Stimulated activated naive CD8-positive, alpha-beta T cell treated with anti-CD3 and anti-CD28 coated beads, Interleukin-15, Interleukin-2, amounts not matched to agents 100 ng/mL and 50 ng/mL, for 24 hours (primary cell): ENCODE measurements at regions not wholly inside any gene's neighbourhood (a gene's known extent, or its start where the extent isn't known, plus 50 kb on each side); places are given as distances from the start of the nearest gene placed in this dataset.
A peak's percentile ranks its signal among the peaks of the same experiment; 100 is the strongest.
"Not testable (repeated sequence)": the region's sequence is repeated elsewhere in the genome, so short reads cannot be mapped to it uniquely, and the experiment has no call there.

Source experiments
- H3K27ac Mint-ChIP-seq: one replicate; pipeline ENCODE4 v1.8.0; 2021; ENCODE audit warnings: mild to moderate bottlenecking, mixed read lengths
- H3K27me3 Mint-ChIP-seq: one replicate; pipeline ENCODE4 v1.8.0; 2021; ENCODE audit warnings: mixed read lengths
- H3K36me3 Mint-ChIP-seq: one replicate; pipeline ENCODE4 v1.8.0; 2021; ENCODE audit warnings: low read depth, mixed read lengths
- H3K4me1 Mint-ChIP-seq: one replicate; pipeline ENCODE4 v1.8.0; 2021; ENCODE audit warnings: low read depth, mixed read lengths
- H3K4me3 Mint-ChIP-seq: one replicate; pipeline ENCODE4 v1.8.0; 2021; ENCODE audit warnings: mild to moderate bottlenecking, mixed read lengths
- H3K9me3 Mint-ChIP-seq: one replicate; pipeline ENCODE4 v1.8.0; 2021; ENCODE audit warnings: mixed read lengths

DNA sequence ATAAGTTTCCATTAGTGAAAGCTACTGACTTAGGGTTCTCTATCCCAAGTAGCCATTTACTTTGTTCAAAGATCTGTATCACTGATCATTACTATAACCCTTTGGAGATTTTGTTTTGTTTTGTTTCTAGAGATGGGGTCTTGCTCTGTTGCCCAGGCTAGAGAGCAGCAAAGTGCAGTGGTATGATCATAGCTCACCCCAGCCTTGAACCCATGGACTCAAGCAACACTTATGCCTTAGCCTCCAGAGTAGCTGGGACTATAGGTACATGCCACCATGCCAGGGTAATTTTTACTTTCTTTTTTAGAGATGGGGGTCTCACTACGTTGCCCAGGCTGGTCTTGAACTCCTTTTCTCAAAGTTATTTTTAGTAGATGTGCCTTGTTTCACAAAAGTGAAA, 154.7 kb downstream of the KCNJ2 start:
- no peak overlapping the region for H3K4me3 Mint-ChIP-seq
- peaks cover 3% of the 10 kb centered on the region for H3K9me3 Mint-ChIP-seq
- no peak overlapping the region for H3K27ac Mint-ChIP-seq
- peaks cover 4% of the 10 kb centered on the region for H3K27me3 Mint-ChIP-seq
- no peaks in the 10 kb centered on the region for H3K36me3 Mint-ChIP-seq
- no peaks in the 10 kb centered on the region for H3K4me1 Mint-ChIP-seq

- Mint-ChIP-seq H3K36me3 (no peaks in the 10 kb centered on the region), H3K9me3 (peaks cover 3% of the 10 kb centered on the region), H3K4me3 (no peak overlapping the region), H3K27me3 (no peaks in the 10 kb centered on the region), H3K27ac (no peak overlapping the region), H3K4me1 (no peaks in the 10 kb centered on the region)
Measured at GRCh38 chr17:70327279-70327678, 157.9 kb downstream of the KCNJ2 start.

DNA sequence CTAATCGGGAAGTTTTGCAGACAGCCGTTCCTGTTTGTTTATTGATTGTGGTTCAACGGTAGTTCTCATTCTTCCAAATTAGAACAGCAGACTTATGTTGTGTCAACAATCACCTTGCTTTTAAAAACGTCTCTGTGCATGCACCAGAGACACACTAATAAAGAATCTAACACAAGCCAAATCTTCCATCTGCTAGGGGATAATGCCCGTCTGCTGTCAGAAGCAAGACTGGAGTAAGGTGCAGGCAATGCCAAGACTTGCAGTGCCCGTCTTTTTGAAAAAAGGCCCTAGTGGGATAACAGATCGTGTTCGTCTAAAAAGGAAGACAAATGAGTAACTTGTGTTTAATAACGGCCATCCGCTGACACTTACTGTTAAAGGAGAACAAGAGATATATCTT, 158.4 kb downstream of the KCNJ2 start:
- Mint-ChIP-seq H3K4me3 (no peak overlapping the region), H3K27ac (no peak overlapping the region), H3K27me3 (no peaks in the 10 kb centered on the region), H3K9me3 (peaks cover 1% of the 10 kb centered on the region), H3K4me1 (no peaks in the 10 kb centered on the region), H3K36me3 (no peaks in the 10 kb centered on the region)

DNA sequence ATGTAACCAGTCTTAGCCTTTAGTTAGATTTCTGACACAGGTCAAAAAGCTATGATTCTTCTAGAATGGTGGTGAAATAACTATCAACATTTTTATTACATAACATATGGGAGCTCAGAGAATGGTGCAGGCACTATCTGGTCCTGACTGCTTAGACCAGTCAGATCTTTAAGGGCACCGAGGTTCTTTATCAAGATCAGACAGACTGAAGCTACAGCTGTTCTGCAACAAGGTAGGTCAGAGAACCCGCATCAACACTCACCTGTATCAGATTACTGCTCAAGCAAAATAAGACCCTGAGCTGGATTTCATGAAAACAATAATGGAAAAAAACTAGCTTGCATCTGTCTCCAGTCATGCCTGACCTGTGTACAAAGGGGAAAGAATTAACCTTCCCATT, 160.4 kb downstream of the KCNJ2 start:
- Mint-ChIP-seq H3K36me3 (no peaks in the 10 kb centered on the region), H3K4me1 (no peaks in the 10 kb centered on the region), H3K27me3 (no peaks in the 10 kb centered on the region), H3K27ac (no peak overlapping the region), H3K9me3 (peaks cover 5% of the 10 kb centered on the region), H3K4me3 (no peak overlapping the region)

- H3K9me3 Mint-ChIP-seq, H3K4me1 Mint-ChIP-seq, H3K4me3 Mint-ChIP-seq, H3K36me3 Mint-ChIP-seq, H3K27ac Mint-ChIP-seq, H3K27me3 Mint-ChIP-seq: not testable (repeated sequence)
Measured at GRCh38 chr17:70331066-70331465, 161.7 kb downstream of the KCNJ2 start.

DNA sequence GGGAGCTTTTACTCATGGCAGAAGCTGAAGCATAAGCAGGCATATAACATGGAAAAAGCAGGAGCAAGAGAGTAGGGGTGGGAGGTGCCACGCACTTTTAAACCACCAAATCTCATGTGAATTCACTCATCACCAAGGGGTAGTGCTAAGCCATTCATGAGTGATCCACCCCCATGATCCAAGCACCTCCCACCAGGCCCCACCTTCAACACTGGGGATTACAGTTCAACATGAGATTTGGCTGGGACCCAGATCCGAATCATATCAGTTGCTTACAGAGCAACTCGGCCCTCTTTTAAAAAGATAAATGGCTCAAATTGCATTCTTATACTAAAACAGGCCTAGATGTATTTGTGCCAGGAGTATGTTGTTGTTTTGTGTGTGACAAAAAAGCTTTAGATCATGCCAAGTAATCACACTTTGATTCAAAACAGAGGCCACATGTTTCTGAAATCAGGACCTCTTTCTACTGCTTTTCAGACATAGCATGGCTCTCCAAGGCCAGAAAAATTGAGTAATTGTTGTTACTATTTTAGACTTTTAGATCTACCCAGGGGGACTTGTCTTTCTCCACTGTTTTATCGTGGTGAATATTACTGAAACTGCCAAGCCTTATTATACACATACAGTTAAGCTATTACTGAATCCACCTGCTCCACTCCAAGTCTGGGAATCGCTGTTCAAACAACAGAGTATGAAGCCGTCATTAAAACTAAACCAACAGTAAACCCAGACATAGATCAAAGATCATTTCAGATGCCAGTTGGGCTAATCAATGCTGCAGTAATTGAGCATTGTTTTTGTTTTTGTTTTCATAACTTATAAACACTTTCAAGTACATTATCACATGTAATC, 163.3 kb downstream of the KCNJ2 start:
- Mint-ChIP-seq H3K9me3 (peaks cover 5% of the 10 kb centered on the region), H3K27ac (no peak overlapping the region), H3K27me3 (no peaks in the 10 kb centered on the region)

GRCh38 chr17:70336411-70336810, 167.1 kb downstream of the KCNJ2 start:
- no peaks in the 10 kb centered on the region for H3K27me3 Mint-ChIP-seq
- H3K4me3 Mint-ChIP-seq, result no peak overlapping the region
- peaks cover 5% of the 10 kb centered on the region for H3K9me3 Mint-ChIP-seq
- no peaks in the 10 kb centered on the region for H3K4me1 Mint-ChIP-seq
- H3K27ac Mint-ChIP-seq, result no peak overlapping the region
- H3K36me3 Mint-ChIP-seq, result no peaks in the 10 kb centered on the region

More for the DNA sequence above, 163.3 kb downstream of the KCNJ2 start:
- no peak overlapping the region for H3K4me3 Mint-ChIP-seq
- H3K36me3 Mint-ChIP-seq, result no peaks in the 10 kb centered on the region
- no peaks in the 10 kb centered on the region for H3K4me1 Mint-ChIP-seq

DNA sequence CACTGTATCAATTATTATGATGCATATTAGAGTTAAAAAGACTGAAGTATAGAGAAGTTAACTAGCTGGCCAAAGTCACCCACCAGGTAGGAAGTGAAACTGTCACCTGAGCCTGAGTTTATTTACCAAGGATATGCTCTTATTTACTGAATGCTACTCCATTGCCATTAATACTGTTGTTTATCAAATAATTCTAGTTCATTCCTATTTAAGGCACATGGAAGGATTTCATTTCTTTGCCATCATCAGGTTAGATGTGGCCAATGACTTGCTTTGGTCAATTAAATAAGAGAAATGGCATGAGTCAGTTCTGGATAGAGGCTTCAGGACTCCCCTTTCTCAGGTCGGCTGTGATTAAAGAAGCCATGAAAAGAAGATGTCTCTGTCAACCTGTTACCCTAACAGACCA, 169.6 kb downstream of the KCNJ2 start:
- no peaks in the 10 kb centered on the region for H3K36me3 Mint-ChIP-seq
- H3K27ac Mint-ChIP-seq, result no peak overlapping the region
- H3K4me3 Mint-ChIP-seq, result no peak overlapping the region
- no peaks in the 10 kb centered on the region for H3K27me3 Mint-ChIP-seq
- H3K4me1 Mint-ChIP-seq, result peaks cover 9% of the 10 kb centered on the region
- no peaks in the 10 kb centered on the region for H3K9me3 Mint-ChIP-seq

DNA sequence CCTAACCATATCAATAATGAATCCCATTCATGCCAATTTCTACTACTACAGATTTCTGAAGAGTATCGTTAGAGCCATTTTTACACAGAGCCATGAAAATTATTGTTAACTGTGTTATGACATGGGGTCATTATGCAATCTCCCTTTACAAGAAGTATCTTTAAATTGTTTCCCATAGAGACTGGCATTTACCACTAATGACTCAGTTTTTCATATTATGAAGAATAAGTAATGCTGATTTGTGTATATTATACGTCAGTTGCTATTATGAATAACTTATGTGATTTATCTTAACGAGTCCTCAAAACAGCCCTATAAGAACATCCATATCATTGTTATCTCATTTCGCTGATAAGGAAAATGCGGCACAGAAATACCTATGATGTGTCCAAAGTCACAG, 173.8 kb downstream of the KCNJ2 start:
- Mint-ChIP-seq H3K4me3 (no peak overlapping the region), H3K27me3 (no peaks in the 10 kb centered on the region), H3K36me3 (no peaks in the 10 kb centered on the region), H3K9me3 (no peaks in the 10 kb centered on the region), H3K4me1 (peaks cover 20% of the 10 kb centered on the region), H3K27ac (no peak overlapping the region)

DNA sequence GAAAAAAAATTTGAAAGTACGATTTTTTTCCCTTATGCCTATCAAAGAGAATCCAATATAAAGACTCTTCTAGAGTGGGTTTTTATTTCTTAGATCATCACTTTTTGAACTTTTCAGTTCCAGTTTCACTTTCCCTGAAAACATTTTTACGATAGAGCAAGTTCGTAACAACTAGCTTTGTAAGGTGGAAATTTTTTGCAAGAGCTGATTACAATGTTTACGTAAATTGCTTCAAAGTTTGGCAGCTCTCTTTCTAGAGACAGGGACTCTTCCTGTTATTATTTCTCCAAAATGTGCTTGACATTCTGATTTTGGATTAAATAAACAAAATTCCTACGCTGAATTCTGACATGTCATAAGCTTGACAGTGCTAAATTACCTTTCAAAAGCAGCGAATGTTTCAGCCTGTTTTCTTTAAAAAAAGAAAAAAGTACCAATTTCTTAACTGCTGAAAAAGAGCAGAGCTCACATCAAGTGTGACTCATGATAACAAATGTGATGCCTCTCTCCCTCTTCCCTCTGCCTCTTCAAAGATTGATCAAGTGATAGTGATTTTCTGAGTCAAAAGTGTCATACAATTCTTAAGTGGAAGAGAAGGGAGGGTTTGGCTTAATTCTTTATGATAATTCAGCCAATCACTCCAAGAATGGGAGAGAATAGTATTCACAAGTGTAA, 175.2 kb downstream of the KCNJ2 start:
- no peaks in the 10 kb centered on the region for H3K9me3 Mint-ChIP-seq
- H3K4me3 Mint-ChIP-seq, result peak overlapping the region; percentile 57
- H3K4me1 Mint-ChIP-seq, result peaks cover 20% of the 10 kb centered on the region
- peaks cover 4% of the 10 kb centered on the region for H3K27me3 Mint-ChIP-seq
- H3K27ac Mint-ChIP-seq, result peak overlapping the region; percentile 3
- H3K36me3 Mint-ChIP-seq, result no peaks in the 10 kb centered on the region

DNA sequence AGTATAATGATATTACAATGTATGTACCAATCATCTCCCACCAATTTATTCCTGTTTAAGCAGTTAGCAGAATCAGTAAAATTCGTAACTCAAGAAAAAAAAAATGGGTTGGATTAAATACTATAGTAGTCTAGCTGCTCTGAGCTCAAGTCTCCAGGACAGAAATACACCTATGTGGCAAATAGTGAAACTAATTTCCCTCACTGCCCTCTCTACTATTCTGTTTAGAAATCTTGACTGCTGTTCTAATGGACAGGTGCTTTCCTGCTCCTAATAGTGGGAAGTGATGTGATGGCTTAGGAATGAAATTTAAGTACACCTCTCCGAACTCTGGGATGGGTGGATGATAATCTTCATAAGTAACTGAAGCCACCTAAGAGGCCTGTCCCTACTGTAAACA, 175.7 kb downstream of the KCNJ2 start:
- Mint-ChIP-seq H3K4me3 (peak overlapping the region; percentile 57), H3K27me3 (peaks cover 4% of the 10 kb centered on the region), H3K36me3 (no peaks in the 10 kb centered on the region), H3K27ac (peak overlapping the region; percentile 3), H3K9me3 (no peaks in the 10 kb centered on the region), H3K4me1 (peaks cover 20% of the 10 kb centered on the region)

DNA sequence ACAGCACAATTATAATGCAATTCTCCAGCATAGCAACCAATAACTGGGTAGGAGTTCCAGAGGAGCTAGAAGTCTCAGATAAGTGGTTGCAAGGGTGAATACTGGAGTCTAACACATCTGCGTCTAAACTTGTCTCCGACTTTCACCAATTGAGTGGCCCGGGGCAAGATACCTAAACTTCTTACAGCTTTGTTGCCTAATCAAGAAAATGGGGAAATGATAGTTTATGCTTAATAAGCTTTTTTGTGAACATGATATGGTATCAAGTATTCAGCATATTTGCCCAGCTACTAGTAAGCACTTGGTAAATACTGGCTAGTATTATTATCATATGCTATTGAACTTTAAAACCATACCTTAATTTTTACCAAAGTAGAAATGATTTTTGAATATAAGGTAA, 183.5 kb downstream of the KCNJ2 start:
- H3K4me1 Mint-ChIP-seq, result no peaks in the 10 kb centered on the region
- H3K36me3 Mint-ChIP-seq, result no peaks in the 10 kb centered on the region
- no peak overlapping the region for H3K4me3 Mint-ChIP-seq
- no peak overlapping the region for H3K27ac Mint-ChIP-seq
- H3K9me3 Mint-ChIP-seq, result no peaks in the 10 kb centered on the region
- peaks cover 4% of the 10 kb centered on the region for H3K27me3 Mint-ChIP-seq

DNA sequence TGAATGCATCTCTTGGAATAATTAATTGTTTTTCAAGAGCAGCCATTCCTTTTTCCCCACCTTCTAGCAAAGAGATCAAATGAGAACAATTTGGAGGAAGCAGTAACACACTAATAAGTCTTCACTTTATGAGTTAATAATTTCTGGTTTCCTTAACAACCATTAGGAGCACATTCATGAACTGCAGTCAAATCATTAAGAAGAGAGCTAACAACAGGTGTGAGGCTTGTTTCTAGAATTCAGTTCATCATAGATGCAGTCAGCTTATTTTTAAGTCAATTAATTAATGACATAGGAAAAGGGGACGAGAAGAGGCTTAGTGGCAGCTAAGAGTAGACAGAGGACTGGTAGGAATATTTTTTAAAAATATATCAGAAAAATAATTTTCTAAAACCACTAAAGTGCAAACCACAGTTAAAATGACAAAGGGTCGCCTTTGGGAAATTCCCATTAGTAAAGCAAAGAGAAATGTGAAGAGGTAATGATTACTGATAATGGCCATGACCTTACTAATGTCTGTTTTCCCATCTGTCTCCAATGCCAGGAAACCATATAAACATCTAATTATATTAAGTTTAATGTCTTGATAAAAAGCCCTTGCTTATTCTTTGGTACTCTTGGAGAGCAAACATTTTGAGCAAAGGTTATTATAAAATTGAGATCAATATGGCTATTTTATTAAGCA, 184.2 kb downstream of the KCNJ2 start:
- Mint-ChIP-seq H3K9me3 (no peaks in the 10 kb centered on the region), H3K27ac (no peak overlapping the region), H3K4me3 (no peak overlapping the region), H3K27me3 (peaks cover 4% of the 10 kb centered on the region), H3K4me1 (no peaks in the 10 kb centered on the region), H3K36me3 (no peaks in the 10 kb centered on the region)

- no peaks in the 10 kb centered on the region for H3K9me3 Mint-ChIP-seq
- H3K27me3 Mint-ChIP-seq, result no peaks in the 10 kb centered on the region
- H3K4me3 Mint-ChIP-seq, result no peak overlapping the region
- no peak overlapping the region for H3K27ac Mint-ChIP-seq
- H3K36me3 Mint-ChIP-seq, result no peaks in the 10 kb centered on the region
- H3K4me1 Mint-ChIP-seq, result no peaks in the 10 kb centered on the region
Measured at GRCh38 chr17:70355185-70355584, 185.9 kb downstream of the KCNJ2 start.

GRCh38 chr17:70357190-70357589, 187.9 kb downstream of the KCNJ2 start:
- Mint-ChIP-seq H3K27me3 (peaks cover 4% of the 10 kb centered on the region), H3K9me3 (no peaks in the 10 kb centered on the region), H3K4me1 (no peaks in the 10 kb centered on the region), H3K27ac (no peak overlapping the region), H3K36me3 (no peaks in the 10 kb centered on the region), H3K4me3 (no peak overlapping the region)
